SH-SY5Y (cell line): ENCODE measurements at regions not wholly inside any gene's neighbourhood (a gene's known extent, or its start where the extent isn't known, plus 50 kb on each side); places are given as distances from the start of the nearest gene placed in this dataset.

Experiments used
- GATA2 ChIP-seq: IDR thresholded peaks from 2 replicates; pipeline ENCODE4 v1.6.1; 2011; ENCODE audit warnings: mild to moderate bottlenecking, low read depth, low read length
- GATA3 ChIP-seq: IDR thresholded peaks from 2 replicates; pipeline ENCODE4 v1.6.1; 2011; ENCODE audit warnings: low read depth, mild to moderate bottlenecking, low read length, moderate library complexity

DNA sequence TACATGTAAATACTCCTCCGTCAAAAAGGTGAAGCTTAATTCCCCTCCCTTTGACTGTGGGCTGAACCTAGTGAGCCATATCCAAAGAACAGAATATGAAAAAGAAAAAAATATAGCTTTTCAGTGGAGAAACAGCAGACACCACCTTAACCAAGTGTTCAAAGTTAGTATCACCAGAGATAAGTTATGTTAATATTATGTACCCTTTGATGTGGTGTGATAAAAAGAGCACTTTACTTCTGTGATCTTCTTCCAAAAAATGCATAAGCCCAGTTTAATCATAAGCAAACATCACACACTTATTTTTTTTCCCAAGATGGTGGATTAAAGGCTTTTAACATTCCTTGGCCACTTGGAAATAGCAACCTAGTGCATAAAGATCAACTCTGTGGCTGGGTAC lies 79.4 kb downstream of the SEC16B start:
- no peak for TF ChIP-seq GATA3
- no peak for TF ChIP-seq GATA2
